Stimulated activated CD4-positive, alpha-beta T cell treated with anti-CD3 and anti-CD28 coated beads, Interleukin-4, amount 100 ng/mL, for 48 hours (primary cell): ENCODE measurements at regions not wholly inside any gene's neighbourhood (a gene's known extent, or its start where the extent isn't known, plus 50 kb on each side); places are given as distances from the start of the nearest gene placed in this dataset.
A peak's percentile ranks its signal among the peaks of the same experiment; 100 is the strongest.

Experiments
- DNase-seq, 2 donors: peaks; one replicate each; pipeline ENCODE4 v3.0.0-alpha.2; 2020; ENCODE audit warnings: low read depth in 2 of 2

- DNase-seq, result no peak
Observed at GRCh38 chr11:32204751-32205150, 113.9 kb downstream of the RCN1 start.

- DNase-seq, result no peak
Observed at GRCh38 chr11:32210556-32210955, 119.7 kb downstream of the RCN1 start.

GRCh38 chr11:32213223-32213622, 122.3 kb downstream of the RCN1 start:
- DNase-seq, result peak; percentile 22 to 41

DNA sequence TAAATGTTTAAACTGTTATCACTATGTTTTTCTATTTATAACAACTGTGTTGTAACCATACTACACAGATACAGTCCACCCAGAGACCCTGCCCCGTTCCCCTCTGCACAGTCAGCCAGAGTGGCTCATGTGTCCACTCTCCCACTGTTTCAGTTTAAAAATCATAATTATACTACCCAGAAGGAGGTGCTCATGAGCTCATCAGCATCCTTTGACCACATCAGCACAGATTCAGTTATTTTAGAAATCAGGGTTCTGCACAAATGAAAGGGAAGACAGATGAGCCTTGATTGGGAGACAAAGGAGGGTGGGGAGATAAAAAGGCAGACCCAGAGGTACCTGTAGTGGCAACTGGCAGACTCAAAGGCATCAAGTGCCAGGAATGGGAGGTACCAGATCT, 124.3 kb downstream of the RCN1 start:
- DNase-seq, result no peak

GRCh38 chr11:32216749-32217148, 125.9 kb downstream of the RCN1 start:
- no peak for DNase-seq

DNA sequence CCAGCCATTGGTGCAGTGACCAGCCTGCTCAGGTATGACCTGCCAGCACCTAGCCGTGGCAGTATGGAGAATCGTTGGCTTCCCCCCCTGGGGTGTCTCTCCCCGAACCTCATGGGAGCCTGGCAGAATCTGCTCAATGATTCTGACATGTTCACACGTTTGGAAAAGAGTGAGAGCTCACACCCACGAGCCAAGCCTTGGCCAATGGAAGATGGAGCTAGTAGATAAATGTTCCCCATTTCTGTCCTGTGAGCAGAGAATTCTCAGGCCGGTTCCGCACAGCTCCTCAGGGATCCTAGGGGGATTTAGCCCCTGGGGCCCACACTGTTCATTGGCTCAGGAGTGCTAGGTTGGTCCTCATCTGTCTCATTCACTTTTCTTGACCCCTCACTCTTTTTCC, 128.4 kb downstream of the RCN1 start:
- DNase-seq, result no peak

DNA sequence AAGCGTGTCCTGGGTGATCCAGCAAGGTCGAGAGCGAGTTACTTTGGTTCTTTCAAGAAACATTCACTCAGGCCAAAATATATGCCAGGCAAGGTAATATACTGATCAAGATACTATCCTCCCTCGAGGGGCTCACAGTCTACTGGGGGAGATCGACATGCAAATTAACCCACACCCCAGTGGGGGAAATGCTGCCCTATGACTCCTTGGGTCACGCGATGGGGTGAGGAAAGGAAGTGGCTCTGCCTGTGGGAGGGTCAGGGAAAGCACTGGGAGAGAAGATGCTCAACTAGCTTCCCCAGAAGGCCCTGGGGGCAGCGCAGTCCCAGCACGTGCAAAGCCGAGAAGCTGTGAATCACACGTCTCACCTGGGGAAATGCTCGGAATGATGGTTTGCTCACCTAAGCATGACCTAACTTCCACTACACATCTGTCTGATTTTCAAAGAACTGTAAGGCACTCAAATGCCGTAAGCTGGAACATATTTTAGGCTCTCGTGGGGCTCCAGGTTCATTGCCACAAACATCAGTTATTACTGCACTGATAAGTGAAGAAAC, 130.7 kb downstream of the RCN1 start:
- DNase-seq, result no peak

DNA sequence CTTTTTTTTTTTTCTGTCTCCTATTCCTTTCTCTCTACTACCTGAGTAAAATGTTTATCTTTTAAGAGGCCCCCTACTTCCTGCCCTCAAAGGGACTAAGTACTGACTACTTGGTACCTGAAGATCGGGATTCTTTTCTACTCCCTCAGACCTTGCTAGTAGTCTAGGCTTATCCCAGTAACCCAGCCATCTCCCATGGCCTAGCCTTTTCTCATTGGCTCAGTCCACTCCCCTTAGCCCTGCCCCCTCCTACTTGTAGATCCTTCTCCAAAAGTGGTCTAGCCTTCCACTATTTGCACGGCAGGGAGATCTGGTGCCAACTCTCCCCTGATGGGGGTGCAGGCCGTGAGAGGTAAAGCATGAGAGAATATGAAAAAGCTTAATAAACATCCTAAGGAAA, 133.7 kb downstream of the RCN1 start:
- DNase-seq, result no peak

DNA sequence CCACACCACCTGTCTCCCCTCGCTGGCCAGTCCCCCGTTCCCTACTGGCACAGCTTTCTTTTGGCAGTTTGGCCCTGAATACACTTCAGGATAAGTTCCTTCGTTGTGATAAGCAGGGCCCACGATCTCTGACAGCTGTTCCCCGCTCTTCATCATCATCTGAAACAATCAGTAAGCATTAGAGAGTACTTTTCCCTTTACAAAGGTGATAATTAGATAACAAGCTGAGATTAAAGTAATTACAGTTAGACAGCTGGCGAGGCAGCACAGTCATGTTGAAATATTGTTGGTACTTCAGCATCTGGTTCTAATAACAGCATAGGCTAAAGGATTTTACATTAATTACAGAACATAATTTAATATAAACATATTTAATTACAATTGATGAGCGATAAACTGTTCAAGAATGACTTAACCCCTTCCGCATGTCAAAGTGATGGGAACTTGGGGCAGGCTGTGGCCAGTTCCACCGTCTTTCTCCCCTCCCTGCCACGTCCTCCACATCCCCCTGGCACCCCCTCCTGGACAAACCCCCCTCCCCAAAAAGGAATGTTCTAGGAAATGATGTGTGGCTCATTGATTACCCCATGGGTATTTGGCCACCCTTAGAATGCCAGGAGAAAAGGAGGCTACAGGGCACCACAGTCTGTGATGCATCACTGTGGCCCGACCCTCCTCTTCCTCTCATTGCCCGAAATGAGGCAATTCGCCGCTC, 134.9 kb downstream of the RCN1 start:
- no peak for DNase-seq

GRCh38 chr11:32226480-32226879, 135.6 kb downstream of the RCN1 start:
- no peak for DNase-seq

DNA sequence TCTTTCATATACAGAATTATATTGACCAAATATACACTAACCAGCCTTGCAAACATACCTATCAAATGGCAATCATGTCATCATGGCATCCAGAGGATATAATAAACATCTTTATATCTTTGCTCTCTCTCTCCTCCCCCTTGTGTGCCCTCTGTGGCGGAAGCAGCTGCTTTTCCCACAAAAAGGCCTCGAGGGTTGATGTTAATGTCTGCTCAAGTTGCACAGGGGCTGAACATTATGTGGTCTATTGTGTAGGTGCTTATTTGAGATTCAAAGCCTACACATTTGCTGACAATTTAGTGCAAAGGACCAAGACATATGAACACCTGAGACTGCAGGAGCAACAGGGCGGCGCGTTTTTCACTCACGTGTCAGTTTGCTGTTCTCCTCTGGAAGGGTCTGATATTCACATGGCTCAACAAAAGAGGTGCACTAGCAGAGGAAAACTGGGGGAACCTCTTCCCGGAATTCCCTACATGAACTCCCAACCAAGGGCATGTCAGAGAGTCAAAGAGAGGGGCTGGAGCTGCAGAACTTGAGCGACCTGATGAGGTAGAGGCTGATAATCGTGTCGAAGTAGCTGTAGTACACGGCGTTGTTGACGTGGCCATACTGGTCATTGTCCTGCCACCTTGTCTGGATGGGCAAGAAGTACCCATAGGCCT, 138.8 kb downstream of the RCN1 start:
- DNase-seq, result no peak

GRCh38 chr11:32231909-32232493, 141.1 kb downstream of the RCN1 start:
- DNase-seq, result peak in 1 of 2 donors; percentile 9

DNA sequence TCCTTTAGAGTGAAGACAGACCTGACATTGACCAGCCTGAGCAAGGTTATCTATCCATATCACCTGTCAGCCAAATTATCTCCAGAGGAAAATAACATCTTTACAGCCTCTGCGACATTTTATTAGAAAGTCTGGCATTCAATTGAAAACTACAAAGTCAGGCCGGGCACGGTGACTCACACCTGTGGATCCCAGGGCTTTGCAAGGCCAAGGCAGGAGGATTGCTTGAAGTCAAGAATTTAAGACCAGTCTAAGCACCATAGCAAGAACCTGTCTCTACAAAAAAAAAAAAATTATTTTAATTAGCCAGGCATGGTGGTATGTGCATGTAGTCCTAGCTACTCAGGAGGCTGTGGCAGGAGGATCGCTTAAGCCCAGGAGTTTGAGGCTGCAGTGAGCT, 141.6 kb downstream of the RCN1 start:
- DNase-seq, result no peak

DNA sequence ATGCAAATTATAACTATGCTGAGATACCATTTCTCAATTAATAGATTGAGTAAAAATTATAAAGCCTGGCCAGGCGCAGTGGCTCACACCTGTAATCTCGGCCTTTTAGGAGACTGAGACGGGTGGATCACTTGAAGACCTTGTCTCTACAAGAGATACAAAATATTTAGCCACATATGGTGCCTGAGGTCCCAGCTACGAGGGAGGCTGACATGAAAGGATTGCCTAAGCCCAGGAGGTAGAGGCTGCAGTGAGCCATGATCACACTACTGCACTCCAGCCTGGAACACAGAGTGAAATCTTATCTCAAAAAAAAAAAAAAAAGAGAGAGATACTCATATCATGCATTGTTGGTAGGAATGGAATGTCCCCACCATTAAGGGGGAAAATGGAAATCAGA, 142.4 kb downstream of the RCN1 start:
- DNase-seq, result no peak

GRCh38 chr11:32233928-32234327, 143.1 kb downstream of the RCN1 start:
- no peak for DNase-seq

- no peak for DNase-seq
Observed at GRCh38 chr11:32244453-32244852, 153.6 kb downstream of the RCN1 start.

- DNase-seq, result no peak
Observed at GRCh38 chr11:32253706-32254105, 162.8 kb downstream of the RCN1 start.

DNA sequence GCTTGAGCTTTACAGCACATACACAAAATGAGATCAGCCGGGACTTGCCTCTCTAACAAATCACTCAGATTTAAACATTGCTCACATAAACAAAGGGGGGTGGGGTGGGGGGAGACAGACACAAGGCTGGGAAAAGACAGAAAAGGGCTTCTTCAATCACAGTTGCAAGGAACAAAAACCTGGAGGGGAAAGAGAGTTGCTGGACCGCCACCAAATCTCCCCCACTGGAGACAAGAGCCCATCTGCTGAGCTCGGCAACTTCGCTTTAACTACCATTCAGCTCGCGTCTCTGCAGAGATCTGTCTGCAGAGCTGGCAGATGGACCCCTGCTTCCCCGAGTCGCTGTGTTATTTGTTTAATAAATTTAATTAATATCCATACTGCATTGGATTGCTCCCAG, 165.0 kb downstream of the RCN1 start:
- no peak for DNase-seq

- no peak for DNase-seq
Observed at GRCh38 chr11:32256466-32256865, 165.6 kb downstream of the RCN1 start.

- peak in 1 of 2 donors; percentile 2 for DNase-seq
Observed at GRCh38 chr11:32259641-32260081, 168.8 kb downstream of the RCN1 start.

- DNase-seq, result no peak
Observed at GRCh38 chr11:32262367-32262766, 171.5 kb downstream of the RCN1 start.

DNA sequence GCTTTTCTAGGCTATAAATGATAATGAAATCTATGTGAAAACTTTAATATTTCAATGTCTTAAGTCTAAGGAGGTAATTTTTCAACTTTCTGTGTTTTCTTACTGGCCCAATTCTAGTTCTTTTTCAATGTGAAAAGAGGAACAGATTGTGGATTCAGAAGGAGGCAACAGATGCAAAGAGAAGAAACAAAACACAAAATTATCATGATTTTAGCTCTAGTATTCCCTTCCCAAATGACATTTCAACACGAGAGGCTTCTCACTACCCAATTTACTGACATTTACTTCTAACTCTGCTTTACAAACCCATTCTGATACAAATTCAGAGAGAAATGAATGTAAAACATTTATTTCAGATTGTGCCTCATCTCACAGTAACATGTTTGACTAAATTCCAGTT, 169.4 kb downstream of the WT1 start:
- no peak for DNase-seq

DNA sequence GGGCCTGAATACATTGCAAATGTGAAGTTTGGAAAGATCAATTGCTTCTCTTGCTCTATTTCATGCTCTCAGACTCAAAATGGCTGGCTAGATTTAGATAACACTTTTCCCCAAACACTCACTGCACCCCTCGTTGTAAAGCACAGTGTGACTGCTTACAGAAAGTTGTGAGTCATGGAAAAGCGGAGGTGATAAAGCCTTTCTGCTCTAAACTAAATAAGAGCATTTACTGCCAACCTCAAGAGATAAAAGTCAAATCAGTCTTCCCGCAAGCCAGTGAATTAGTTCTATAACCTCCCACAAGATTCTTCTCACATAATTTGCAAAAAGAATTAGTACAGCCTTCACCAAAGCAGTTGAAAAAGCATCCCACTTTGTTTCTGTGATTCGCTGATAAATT, 168.7 kb downstream of the WT1 start:
- DNase-seq, result no peak
